Natural killer cell (primary cell): ENCODE measurements at regions not wholly inside any gene's neighbourhood (a gene's known extent, or its start where the extent isn't known, plus 50 kb on each side); places are given as distances from the start of the nearest gene placed in this dataset.
"Not testable (repeated sequence)": the region's sequence is repeated elsewhere in the genome, so short reads cannot be mapped to it uniquely, and the experiment has no call there.

Experiments used
- ATAC-seq, 3 donors: fragments of 150-1000 bp in 2 of 3; fragments of 200-7000 bp in 1 of 3; cut with Tn5 transposase; 1 replicate in 1 of 3; 2 replicates in 2 of 3; pipeline ENCODE4 v1.10.0; 2021; ENCODE audit warnings: mild to moderate bottlenecking in 2 of 3, moderate library complexity in 2 of 3
- DNase-seq, 2 donors: peaks; one replicate each; pipeline versions ENCODE4 v3.0.0 to v3.0.0-alpha.2; 2013 to 2021; ENCODE audit warnings: mixed read lengths in 1 of 2
- H3K27ac ChIP-seq: one replicate; pipeline ENCODE4 v1.5.1; 2013; ENCODE audit warnings: mild to moderate bottlenecking, low read length
- H3K27me3 ChIP-seq: one replicate; pipeline ENCODE4 v1.6.1; 2013; ENCODE audit warnings: low read length; ENCODE audit not compliant: control insufficient read depth, insufficient read depth
- H3K36me3 ChIP-seq: one replicate; pipeline ENCODE4 v1.6.1; 2013; ENCODE audit warnings: low read length; ENCODE audit not compliant: control insufficient read depth, insufficient read depth
- H3K4me1 ChIP-seq: one replicate; pipeline ENCODE4 v1.6.1; 2013; ENCODE audit warnings: low read length; ENCODE audit not compliant: control insufficient read depth, insufficient read depth
- H3K4me3 ChIP-seq: one replicate; pipeline ENCODE4 v1.5.1; 2013; ENCODE audit warnings: low read length
- H3K9me3 ChIP-seq: one replicate; pipeline ENCODE4 v1.6.1; 2013; ENCODE audit warnings: low read length; ENCODE audit not compliant: control insufficient read depth, insufficient read depth
- H3K27ac Mint-ChIP-seq, 2 donors: one replicate each; pipeline ENCODE4 v1.8.0; 2022; ENCODE audit warnings: mild to moderate bottlenecking in 2 of 2, mixed read lengths in 2 of 2, moderate library complexity in 1 of 2
- H3K27me3 Mint-ChIP-seq, 2 donors: one replicate each; pipeline ENCODE4 v1.8.0; 2022; ENCODE audit warnings: low read depth in 2 of 2, mixed read lengths in 2 of 2
- H3K36me3 Mint-ChIP-seq: one replicate; pipeline ENCODE4 v1.8.0; 2022; ENCODE audit warnings: mixed read lengths
- H3K4me1 Mint-ChIP-seq, 2 donors: one replicate each; pipeline ENCODE4 v1.8.0; 2022; ENCODE audit warnings: mixed read lengths in 2 of 2
- H3K4me3 Mint-ChIP-seq: one replicate; pipeline ENCODE4 v1.8.0; 2022; ENCODE audit warnings: mild to moderate bottlenecking, moderate library complexity, mixed read lengths
- H3K9me3 Mint-ChIP-seq, 2 donors: one replicate each; pipeline ENCODE4 v1.8.0; 2022; ENCODE audit warnings: mixed read lengths in 2 of 2
- WGBS: methylation state at CpG from one replicate; pipeline ENCODE4 v1.1.7; 2013; ENCODE audit warnings: missing lambda C conversion rate; ENCODE audit not compliant: insufficient coverage; 5-methylcytosine and 5-hydroxymethylcytosine counted together
- intact Hi-C: fragments of 100-400 bp; cut with micrococcal nuclease; formaldehyde crosslinking; loops from one replicate; pipeline ENCODE4 v1.14.2; 2022
- TF ChIP-seq, protein P1 (sequence below): fragments of 200-600 bp; IDR thresholded peaks from one replicate; pipeline ENCODE4 v1.8.0; 2022; ENCODE audit warnings: antibody characterized with exemption

DNA sequence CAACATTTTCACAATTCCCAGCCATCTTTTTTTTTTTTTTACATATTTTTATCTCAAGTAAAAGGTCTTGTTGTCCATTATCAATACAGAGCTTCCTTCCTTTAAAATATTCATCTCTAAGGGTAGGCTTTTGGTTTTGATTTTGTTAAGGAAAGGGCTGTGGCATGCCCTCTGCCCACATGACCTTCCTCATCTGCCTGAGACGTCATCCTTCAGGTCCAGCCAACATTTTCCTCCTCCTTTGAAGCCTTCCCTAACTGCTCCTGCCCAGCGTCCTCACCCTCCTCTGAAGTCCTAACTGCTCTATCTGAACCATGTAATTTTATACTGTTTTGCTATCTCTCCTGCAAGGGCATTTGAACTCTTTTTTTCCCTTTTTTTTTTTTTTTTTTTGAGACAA lies 73.9 kb upstream of the TGM3 start:
- DNase-seq: no peak
- Mint-ChIP-seq H3K9me3 (no peaks in the 10 kb centered on the region), H3K27me3 (peaks cover 7 to 34% of the 10 kb centered on the region in 2 donors), H3K4me1 (no peaks in the 10 kb centered on the region), H3K4me3 (no peak overlapping the region), H3K36me3 (peaks cover 6% of the 10 kb centered on the region), H3K27ac (no peak overlapping the region)
- no peaks in the 10 kb centered on the region for H3K36me3 ChIP-seq
- TF ChIP-seq, protein P1, sequence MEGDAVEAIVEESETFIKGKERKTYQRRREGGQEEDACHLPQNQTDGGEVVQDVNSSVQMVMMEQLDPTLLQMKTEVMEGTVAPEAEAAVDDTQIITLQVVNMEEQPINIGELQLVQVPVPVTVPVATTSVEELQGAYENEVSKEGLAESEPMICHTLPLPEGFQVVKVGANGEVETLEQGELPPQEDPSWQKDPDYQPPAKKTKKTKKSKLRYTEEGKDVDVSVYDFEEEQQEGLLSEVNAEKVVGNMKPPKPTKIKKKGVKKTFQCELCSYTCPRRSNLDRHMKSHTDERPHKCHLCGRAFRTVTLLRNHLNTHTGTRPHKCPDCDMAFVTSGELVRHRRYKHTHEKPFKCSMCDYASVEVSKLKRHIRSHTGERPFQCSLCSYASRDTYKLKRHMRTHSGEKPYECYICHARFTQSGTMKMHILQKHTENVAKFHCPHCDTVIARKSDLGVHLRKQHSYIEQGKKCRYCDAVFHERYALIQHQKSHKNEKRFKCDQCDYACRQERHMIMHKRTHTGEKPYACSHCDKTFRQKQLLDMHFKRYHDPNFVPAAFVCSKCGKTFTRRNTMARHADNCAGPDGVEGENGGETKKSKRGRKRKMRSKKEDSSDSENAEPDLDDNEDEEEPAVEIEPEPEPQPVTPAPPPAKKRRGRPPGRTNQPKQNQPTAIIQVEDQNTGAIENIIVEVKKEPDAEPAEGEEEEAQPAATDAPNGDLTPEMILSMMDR: no peak
- no peaks in the 10 kb centered on the region for H3K4me1 ChIP-seq
- no peak overlapping the region for H3K4me3 ChIP-seq
- no peaks in the 10 kb centered on the region for H3K9me3 ChIP-seq
- H3K27ac ChIP-seq: no peak overlapping the region
- WGBS: 74% methylated on average over 2 of the region's 2 CpGs
- no peak for ATAC-seq
- H3K27me3 ChIP-seq: no peaks in the 10 kb centered on the region
- intact Hi-C loops: no loop called here

DNA sequence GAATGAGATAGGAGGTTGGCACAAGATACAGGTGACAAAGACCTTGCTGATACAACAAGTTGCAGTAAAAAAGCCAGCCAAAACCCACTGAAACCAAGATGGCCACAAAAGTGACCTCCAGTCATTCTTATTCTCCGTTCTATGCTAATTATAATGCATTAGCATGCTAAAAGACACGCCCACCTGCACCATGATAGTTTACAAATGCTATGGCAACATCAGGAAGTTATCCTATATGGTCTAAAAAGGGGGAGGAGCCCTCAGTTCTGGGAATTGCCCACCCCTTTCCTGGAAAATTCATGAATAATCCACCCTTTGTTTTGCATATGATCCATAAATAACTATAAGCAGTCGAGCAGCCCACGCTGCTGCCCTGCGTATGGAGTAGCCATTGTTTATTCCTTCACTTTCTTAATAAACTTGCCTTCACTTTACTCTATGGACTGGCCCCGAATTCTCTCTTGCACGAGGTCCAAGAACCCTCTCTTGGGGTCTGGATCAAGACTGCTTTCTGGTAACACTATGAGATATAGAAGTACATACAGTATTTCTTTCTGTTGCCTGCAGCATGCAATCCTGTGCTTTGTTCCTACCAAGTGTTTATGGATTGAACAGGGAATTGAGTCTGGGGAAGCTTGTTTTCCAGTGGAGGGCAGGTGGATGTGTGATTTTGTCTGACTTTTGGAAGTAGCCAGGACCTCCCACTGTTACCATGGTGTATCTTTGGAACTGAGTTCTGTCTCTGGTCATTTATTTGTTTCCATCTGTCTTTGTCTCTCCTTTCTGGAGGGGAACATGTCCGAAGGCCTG lies 72.0 kb upstream of the TGM3 start:
- Mint-ChIP-seq H3K9me3 (no peaks in the 10 kb centered on the region), H3K4me3 (no peak overlapping the region), H3K27me3 (peaks cover 6 to 32% of the 10 kb centered on the region in 2 donors), H3K36me3 (peaks cover 6% of the 10 kb centered on the region), H3K4me1 (no peaks in the 10 kb centered on the region), H3K27ac (no peak overlapping the region)
- DNase-seq (no peak), ATAC-seq (no peak)
- H3K9me3 ChIP-seq: no peaks in the 10 kb centered on the region
- WGBS: 92% methylated on average over 5 of the region's 8 CpGs
- H3K27ac ChIP-seq: no peak overlapping the region
- H3K4me1 ChIP-seq: no peaks in the 10 kb centered on the region
- H3K36me3 ChIP-seq: no peaks in the 10 kb centered on the region
- intact Hi-C loops: no loop called here
- TF ChIP-seq, protein P1: no peak
- no peaks in the 10 kb centered on the region for H3K27me3 ChIP-seq
- no peak overlapping the region for H3K4me3 ChIP-seq

DNA sequence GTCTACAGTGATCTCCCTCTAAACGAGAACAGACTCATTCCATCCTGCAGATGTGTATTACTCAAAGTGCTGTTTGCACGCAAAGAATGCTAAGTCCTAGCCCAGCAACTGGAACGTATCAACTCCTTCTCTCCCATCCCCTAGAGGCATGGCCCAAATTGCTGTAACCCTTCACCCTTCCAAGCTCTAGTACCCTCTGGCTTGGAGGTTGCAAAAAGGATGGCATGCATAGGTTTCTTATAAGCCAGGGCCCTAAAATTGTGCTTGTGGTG lies 71.5 kb upstream of the TGM3 start:
- no peak for ATAC-seq
- H3K9me3 ChIP-seq: no peaks in the 10 kb centered on the region
- H3K4me1 Mint-ChIP-seq: no peaks in the 10 kb centered on the region
- H3K4me3 ChIP-seq: no peak overlapping the region
- no peaks in the 10 kb centered on the region for H3K4me1 ChIP-seq
- no peaks in the 10 kb centered on the region for H3K27me3 ChIP-seq
- no peak overlapping the region for H3K27ac Mint-ChIP-seq
- H3K27ac ChIP-seq: no peak overlapping the region
- no peaks in the 10 kb centered on the region for H3K36me3 ChIP-seq
- DNase-seq: no peak
- H3K27me3 Mint-ChIP-seq: peaks cover 9 to 27% of the 10 kb centered on the region in 2 donors
- no peak overlapping the region for H3K4me3 Mint-ChIP-seq
- 82% methylated on average over 3 of the region's 3 CpGs for WGBS
- intact Hi-C loops: no loop called here
- no peaks in the 10 kb centered on the region for H3K9me3 Mint-ChIP-seq
- TF ChIP-seq, protein P1: no peak
- H3K36me3 Mint-ChIP-seq: peaks cover 6% of the 10 kb centered on the region

DNA sequence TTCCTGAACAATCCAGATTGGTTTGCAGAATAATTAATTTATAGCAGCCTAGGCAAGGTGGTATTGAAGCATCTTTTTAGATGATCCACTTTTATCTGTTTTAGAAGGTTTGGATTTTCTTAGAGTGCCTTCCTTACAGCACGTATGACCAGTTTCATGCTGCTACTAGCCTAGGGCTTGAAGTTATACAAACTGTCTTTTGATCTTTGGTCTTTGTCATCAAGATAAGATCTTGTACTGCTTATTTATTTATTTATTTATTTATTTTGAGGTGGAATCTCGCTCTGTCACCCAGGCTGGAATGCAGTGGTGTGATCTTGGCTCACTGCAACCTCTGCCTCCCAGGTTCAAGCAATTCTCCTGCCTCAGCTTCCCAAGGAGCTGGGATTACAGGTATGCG lies 68.5 kb upstream of the TGM3 start:
- H3K27ac ChIP-seq, intact Hi-C loops, H3K9me3 ChIP-seq, H3K4me3 ChIP-seq, ATAC-seq, DNase-seq, H3K36me3 ChIP-seq, H3K9me3 Mint-ChIP-seq, H3K4me3 Mint-ChIP-seq, H3K27me3 ChIP-seq, H3K27ac Mint-ChIP-seq, H3K36me3 Mint-ChIP-seq, H3K4me1 Mint-ChIP-seq, H3K4me1 ChIP-seq: not testable (repeated sequence)
- 83% methylated on average over 1 of the region's 3 CpGs for WGBS
- peaks cover 9 to 26% of the 10 kb centered on the region in 2 donors for H3K27me3 Mint-ChIP-seq
